Hematopoietic multipotent progenitor cell treated with erythropoietin and hydrocortisone succinate and interleukin-3 and kit ligand, for 17 days (in vitro differentiated cells): ENCODE measurements at regions not wholly inside any gene's neighbourhood (a gene's known extent, or its start where the extent isn't known, plus 50 kb on each side); places are given as distances from the start of the nearest gene placed in this dataset.

Experiments
- DNase-seq: peaks from one replicate; pipeline ENCODE4 v3.0.0-alpha.2; 2015; ENCODE audit warnings: low spot score

DNA sequence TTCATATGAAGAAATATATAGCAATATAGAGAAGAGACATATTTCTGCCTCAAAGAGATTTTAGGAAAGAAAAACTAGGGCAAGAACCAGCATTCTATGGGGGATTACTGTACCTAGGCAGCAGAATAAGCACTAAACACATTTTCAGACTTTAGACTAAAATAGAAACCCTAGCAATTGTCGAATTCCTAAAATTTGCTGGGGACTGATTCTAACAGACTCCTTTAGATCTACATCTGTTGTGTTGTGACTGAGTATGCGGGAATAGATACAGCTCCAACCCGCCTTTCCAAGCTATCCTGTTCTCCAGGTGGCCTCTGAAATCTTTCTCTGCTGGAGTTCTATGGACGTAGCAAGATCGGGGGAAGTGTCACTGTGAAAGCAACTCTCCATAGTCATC lies 482.2 kb downstream of the NTRK2 start:
- DNase-seq = no peak

DNA sequence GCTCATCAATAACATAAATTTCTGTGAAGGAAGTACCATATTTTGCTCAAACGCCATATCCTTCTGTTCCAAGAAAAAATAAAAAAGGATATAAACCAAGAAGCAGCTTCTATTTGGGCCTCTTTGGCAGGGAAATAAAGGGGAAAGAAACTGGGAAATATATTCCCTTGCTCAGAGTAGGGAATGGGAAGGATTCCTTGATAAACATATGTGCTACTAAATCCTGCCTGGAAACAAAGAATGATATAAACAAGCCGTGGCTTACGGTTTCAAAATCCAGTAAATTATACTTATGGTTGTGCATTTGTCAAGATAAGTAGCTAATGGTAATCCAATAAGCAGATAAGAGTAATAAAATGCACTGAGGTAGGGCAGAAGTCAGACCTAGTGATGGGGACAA lies 481.6 kb downstream of the NTRK2 start:
- DNase-seq = no peak

DNA sequence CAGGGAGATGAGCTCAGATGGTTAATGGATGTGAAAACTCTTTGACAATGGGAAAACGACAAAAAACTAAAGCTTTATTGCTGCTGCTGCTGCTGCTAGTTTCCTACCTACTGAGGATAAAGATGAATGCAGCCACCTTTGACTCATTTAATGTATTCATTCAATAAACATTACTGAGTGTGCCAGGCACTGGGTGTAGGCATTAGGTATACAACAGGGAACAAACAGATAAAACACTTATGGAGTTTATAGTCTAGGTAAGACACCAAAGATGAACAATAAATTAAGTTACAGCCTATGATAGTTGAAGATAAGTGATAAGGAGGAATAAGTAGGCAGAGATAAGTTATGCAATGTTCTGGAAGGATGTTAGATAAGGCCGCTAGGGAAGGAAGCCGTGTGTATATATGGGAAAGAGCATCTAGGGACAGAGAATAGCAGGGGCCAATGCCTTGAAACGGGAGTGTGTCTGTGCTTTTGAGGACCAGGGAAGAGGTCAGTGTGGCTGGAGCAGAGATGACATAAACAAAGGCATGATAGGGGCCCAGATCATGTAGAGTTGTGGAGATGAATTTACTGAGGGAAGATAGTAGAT lies 477.6 kb downstream of the NTRK2 start:
- no peak for DNase-seq

DNA sequence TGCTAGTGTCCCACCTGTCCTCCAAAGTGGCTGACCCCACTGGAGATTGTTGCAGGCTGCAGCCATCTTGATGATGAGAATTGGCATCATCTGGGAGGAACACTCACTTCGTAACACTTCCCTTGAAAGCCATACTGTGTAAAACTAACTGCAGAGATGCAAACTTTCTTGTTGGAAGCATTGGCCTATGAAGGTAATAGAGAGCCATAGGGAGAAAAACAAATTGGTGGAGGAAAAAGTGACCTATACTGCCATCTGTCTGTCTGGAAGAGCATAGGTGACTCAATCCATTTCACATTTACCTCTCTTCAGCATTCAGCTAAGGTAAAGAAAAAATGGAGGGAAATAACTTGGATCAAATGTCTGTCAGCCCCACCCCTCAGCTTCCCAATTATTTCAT lies 473.4 kb downstream of the NTRK2 start:
- DNase-seq = no peak

DNA sequence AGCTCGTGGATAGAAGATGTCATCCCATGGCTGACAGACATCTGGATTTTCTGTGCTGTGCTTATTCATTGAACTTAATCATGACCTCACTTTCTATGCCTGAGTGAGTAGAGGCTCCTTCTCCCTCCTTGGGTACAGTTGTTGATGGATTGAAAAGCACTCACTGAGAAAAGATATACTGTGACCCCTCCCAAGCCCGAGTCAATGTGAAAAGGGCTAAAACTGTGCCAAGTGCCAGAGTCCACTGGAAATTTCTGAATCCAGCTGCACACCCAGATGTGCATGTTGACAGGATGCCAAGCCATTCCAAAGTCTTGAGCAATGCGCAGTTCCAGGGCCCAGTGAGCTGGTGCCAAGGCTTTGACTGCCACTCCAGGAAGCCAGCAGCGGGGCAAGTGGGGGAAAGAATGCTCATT lies 473.0 kb downstream of the NTRK2 start:
- no peak for DNase-seq

DNA sequence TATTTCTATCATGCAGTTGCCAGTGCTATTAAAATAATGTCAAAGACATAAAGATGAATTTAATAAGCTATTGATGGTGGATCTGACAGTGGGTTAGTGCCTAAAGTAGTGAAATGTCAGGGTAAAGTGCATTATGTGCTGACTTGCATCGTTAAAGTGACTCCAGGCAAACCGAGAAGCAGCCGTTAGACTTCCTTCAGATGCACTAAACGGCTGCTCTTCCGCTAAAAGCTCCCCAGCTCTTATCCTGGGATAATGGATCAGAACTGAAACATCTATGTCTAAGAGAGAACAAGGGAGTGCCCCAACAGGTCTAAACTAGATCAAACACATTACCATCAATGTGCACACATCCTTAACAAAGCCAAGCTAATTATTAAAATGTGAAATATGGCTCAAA lies 468.2 kb downstream of the NTRK2 start:
- DNase-seq = no peak

DNA sequence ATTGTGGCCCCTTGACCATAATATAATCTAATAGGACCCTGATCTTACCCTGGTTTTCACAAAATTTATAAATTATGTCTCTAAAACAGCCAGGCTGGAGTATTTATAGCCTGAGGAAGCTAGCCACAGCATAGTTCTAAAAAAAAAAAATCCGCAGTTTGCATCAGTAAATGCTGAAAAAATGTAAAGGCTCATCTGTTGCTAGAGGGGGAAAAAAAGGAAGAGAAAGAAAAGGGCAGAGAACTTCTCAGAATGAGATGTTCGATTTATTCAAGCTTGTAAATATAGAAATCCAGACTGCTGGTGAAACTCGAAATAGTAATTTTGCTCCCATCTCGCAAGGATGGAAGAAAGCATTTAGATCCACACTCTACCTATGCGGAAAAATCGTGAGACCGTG lies 467.5 kb downstream of the NTRK2 start:
- no peak for DNase-seq

DNA sequence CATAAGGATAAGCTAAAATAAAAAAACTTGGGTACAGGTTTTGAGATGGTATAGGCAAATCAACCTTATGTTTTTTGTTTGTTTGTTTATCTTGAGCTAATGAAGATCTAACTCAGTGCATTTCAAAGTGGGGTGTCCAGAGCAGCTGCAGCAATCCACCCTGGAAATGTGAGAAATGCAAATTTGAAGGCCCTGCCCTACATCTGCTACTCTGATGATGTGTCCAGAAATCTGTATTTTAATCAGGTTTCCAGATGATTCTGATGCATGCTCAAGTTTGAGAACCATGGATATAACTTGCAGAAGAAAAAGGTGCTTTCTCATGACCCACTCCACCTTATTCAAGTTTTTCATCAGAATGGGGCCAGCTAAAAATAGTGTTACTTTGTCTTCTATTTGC lies 467.0 kb downstream of the NTRK2 start:
- no peak for DNase-seq

DNA sequence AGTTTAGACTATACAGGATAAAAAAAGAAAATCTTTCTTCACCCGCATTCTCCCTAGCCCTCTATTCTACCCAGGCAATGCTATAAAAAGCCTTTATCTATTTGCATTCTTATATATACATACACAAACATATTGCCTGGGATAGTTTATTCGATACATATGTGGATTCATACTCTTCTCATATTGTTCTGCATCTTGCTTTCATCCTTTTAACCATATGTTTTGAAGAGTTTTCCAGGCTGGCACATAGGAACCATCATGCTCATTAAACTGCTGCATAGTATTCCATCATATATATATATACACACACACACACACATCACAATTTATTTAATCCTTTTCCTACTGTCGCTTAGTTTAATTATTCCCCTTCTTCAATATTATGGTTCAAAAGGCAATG lies 461.2 kb downstream of the NTRK2 start:
- no peak for DNase-seq

DNA sequence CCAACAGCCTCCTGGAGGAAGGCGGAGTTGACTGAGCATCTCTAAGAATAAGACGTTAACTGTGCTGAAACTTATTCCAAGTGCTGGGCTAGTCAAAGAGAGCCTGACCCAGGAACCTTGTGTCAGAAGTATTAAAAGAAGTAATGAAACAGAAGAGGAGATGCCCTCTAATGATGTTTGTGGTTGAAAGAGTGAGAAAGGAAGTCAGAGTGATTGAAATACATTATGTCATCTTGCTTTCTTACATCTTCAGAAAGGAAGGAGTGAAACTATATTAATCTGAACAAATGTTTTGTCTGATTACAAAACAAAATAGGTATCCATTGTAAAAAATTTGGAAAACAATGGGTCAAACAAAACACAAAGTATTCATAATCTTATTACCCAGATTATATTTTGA lies 460.7 kb downstream of the NTRK2 start:
- no peak for DNase-seq

DNA sequence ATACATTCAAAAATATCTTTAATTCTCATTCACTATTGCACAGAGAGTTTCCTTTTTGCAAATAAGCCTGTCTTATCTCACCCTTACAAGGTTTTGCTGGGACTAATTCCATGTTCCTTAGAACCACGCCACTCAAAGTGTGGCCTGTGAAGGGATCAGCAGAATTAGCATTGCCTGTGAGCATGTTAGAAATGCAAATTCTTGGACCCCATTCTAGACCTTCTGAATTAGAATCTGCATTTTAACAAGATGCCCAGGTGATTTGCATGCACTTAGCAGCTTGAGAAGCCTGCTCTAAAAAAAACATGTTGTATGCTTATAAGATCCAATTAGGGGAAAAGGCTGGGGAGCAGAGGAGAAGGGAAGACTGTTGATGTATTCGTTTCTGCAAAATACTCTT lies 460.0 kb downstream of the NTRK2 start:
- no peak for DNase-seq

DNA sequence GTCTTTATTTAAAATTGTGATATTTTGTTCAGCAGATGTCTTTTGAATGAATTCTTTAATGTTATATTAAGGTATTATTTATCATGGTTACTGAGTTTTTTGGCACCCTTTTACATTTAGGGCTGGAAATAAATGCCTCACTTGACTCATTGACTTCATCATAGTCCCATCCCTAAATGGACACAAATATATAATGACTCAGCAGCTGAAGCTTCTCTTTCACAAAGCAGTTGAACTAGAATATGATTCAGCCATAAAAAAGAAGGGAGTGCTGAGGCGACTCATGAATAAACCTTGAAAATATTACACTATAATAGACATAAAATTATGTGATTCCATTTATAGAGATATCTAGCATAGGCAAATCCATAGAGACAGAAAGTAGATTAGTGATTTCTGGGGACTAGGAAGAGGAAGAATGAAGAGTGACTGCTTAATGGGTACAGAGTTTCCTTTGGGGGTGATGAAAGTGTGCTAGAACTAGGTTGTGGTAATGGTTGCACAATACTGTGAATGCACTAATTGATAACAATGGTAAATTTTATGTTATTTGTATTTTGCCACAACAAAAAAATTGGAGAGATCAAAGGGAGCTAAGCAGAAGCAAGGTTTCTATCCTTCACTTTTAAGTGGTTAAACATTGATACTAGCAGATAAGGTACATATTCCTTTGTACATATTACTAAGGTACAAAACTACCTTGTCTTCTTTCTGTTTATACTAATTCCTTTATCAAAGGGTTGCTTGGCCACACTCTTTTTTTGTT lies 449.6 kb downstream of the NTRK2 start:
- no peak for DNase-seq

DNA sequence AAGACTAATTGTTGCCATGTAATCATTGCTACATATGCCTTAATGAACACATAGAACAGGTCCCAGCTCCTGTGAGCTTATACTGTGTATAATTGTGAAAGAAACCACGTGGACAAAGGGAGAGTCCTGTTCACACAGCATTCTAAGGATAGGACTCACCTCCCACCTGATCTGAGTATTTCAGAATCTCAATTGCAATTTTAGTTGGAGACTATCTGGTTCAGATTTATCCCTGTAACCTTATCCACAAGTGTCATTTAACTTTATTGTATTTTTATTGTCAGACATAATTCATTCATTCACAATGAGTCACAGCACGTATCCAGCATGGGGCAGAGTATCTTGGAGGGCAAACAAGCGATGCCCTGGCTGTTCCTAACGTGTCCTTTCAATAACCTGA lies 448.3 kb downstream of the NTRK2 start:
- no peak for DNase-seq

DNA sequence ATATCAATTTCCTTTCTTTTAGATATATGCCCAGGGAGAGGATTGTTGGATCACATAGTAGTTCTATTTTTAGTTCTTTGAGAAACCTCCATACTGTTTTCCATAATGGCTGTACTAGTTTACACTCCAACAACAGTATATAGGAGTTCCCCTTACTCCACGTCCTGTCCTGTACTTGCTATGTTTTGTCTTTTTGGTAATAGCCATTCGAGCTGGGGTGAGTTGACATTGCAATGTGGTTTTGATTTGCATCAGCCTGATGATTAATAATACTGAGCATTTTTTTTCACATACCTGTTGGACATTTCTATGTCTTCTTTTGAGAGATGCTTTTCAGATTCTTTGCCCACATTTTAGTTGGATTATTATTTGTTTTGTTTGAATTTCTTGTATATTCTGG lies 445.9 kb downstream of the NTRK2 start:
- DNase-seq = no peak

DNA sequence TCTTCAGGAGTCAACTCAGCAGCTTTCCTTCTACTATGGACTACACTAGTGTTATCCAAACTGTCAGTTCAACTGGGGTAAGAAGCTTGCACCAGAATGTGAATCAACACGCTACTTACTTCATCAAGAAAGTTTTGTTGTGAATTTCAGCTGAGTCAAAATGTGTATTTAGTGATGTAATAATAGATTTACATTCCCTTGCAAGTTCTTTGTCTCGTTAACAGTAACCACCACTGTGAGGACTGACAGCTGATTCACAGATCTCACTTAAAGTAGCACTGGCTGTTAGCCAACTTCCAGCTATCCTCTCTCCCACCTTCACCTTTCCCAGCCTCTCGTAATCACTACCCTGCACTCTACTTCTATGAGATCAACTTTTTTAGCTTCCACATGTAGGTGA lies 445.3 kb downstream of the NTRK2 start:
- DNase-seq = no peak

DNA sequence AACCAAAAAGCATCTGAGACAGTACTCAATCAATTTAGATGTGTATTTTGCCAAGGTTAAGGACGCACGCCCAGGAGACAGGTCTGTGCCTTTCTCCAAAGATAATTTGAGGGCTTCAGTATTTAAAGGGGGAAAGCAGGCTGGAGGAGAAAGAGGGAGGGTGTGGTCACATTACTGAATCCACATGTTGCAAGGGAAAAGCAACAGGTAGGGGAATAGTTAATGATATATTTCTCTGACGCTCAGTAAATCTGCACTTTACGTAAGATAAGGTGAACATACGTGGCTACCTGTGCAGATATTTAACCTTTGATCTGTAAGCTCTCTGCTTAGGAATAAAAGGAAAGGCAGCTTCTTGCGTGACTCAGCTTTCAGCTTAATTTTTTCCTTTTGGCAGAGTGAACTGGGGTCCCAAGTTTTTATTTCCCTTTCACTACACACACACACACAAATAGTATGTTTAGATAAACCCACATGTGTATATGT lies 443.4 kb downstream of the NTRK2 start:
- DNase-seq = no peak

DNA sequence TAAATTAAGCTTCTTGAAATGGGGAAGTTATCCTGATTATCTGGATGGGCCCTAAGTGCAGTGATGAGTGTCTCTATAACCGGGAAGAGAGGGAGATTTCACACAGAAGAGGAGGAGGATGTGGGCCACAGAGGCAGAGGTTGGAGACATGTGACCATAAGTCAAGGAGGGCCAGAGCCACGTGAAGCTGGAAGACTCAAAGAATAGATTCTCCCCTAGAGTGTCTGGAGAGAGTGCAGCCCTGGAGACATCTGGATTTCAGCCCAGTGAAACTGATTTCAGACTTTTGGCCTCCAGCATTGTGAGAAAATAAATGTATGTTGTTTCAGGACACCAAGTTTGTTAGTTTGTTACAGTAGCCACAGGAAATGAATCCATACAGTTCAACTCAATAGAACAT lies 442.9 kb downstream of the NTRK2 start:
- DNase-seq = no peak

DNA sequence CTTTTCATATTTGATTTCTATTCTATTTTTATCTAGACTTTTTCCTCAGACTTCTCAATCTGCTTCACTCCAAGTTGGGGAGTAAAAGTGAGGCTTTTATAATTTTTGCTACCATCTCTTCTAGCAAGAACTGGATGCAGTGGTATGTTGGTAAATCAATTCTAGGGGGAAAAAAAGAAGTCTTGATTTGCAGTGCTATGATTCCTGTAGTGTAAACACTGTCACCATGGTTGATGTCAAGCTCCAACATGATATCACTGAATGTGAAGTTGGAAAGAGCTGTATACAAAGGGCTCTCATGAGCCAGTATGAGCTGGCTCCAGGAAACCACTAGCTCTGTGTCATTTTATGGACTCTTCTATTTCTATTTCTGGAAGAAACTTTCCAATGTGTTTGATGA lies 439.2 kb downstream of the NTRK2 start:
- DNase-seq = no peak

DNA sequence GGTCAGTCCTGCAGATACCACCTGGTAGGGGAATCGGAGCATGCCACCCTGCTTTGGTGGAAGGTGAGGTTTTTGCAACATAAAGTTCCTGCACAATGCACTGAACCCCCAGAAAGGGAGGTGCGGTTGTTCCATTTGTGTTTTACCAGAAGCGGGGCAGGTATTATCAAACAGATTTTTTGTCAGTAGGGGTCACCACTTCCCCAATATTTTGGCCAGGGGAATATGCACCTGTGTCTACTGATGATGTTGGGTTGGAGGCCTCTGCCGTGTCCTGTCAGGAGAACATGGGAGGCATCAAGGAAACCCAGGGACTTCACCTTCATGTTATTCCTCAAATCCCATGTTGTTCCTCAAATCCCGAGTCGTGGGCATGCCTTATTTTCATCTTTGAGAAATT lies 438.7 kb downstream of the NTRK2 start:
- DNase-seq = no peak

DNA sequence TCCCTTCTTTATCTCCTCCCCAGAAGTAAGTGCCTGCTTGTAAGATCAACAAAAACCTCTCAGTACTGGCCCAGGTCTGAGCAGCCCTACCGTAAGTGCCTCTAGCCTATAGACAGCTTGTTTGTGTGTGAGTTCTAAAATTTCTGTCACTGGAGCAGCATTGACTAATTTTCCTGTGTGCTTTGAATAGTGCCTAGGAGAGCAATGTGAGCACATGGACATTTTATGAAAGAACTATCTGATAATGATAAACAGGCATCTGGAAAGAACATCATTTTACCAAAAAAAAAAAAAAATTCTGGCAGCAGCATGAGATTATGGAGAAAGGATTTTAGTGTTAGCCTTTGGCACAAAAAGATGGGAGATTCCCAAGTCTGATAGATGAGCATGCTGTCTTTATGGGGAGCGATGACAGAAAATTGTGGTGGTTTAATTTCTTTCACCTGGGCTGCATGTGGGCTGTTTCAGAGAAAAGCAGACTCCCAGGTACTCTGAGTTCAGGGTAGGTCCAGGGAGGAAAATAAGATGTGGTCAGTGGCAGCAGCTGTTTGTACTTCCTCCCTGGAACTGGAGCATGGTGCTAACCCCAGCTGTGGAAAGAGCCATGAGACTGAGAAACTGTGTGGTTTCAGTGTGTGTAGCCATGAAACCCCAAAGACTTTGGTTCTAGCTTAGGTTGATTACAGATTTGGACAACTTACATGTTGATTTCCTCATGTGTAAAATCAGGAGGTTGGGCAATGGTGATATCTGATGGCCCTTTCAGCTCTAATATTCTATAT lies 419.9 kb downstream of the NTRK2 start:
- DNase-seq = no peak

DNA sequence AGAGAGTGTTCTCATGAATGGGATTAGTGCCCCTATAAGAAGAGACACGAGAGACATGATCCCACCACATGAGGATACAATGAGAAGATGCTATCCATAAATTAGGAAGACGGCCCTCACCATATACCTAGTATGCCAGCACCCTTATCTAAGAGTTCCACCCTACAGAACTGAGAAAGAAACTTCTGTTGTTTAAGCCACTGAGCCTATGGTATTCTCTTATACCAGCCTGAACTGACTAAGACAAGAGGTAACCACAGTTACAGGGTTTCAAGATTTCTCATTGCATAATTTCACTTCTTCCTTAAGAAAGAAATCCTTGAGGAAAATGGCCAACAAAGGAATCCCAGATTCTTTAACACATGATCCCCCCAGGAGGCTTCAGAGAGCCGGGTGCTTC lies 412.4 kb downstream of the NTRK2 start:
- DNase-seq = no peak

DNA sequence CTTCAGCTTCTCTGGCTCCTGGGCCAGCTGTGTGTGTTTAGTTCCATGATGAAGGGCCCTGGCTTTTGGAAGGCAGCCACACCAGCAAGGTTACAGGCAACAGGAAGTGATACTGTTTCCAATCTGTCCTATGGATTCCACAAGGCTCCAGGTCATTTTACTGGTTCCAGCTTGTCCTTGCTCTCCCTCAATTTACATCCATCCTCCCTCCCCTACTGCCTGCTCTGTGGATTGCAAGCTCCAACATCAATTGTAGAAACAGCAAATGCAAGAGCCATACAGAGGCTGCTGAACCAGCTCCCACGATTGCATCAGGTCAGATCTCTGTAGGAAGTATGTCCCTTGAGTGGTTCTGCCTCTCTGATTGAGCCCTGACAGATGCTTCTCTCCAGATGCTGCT lies 409.8 kb downstream of the NTRK2 start:
- no peak for DNase-seq

DNA sequence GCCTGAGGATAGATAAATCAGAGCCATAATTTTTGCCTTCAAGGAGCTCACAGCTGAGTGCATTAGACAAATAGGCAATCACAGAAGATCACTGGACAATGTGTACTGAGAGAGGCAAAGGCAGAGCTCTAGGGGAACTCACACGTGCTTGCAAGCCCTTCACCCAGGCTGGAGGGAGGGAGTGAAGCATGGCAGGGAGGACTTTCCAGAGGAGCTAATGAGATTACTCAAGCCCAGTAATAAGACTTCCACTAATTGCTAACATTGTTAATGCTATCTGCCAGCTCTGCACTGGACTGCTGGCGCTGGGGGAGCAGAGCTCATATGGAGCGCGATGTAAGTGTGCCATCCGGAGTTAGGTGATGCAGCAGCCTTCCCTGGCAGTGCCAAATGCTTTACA lies 408.4 kb downstream of the NTRK2 start:
- no peak for DNase-seq
